HG03354 (cell line): ENCODE measurements at regions not wholly inside any gene's neighbourhood (a gene's known extent, or its start where the extent isn't known, plus 50 kb on each side); places are given as distances from the start of the nearest gene placed in this dataset.
A peak's percentile ranks its signal among the peaks of the same experiment; 100 is the strongest.
"Not testable (repeated sequence)": the region's sequence is repeated elsewhere in the genome, so short reads cannot be mapped to it uniquely, and the experiment has no call there.

Experiments used
- ATAC-seq: cut with Tn5 transposase; IDR thresholded peaks from one replicate; pipeline ENCODE4 v1.9.1; 2021; ENCODE audit warnings: mild to moderate bottlenecking; ENCODE audit not compliant: unreplicated experiment, poor library complexity, severe bottlenecking

- no peak for ATAC-seq
Observed at GRCh38 chr11:87453531-87454089, 415.9 kb downstream of the TMEM135 start.

DNA sequence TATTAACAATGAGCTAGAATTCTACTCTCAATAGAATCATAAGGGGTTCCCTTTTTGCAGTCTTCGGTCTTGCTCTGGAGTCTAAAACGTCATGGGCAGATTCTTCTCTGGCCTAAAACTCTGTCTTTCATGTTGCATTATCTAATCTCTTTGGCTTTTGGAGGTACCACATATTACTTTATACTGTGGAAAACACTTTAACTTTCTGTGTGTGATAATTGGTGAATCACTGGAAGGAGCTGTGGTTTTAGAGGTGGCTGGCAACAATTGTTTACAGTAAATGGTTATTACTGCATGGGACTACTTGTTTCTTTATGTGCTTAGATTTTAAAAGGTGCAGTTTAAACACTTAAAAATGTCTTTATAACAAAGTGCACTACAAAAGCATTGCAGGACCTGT is 414.3 kb downstream of the TMEM135 start:
- ATAC-seq, result not testable (repeated sequence)

- no peak for ATAC-seq
Observed at GRCh38 chr11:87451395-87451794, 413.7 kb downstream of the TMEM135 start.

GRCh38 chr11:87447606-87448005 is 409.9 kb downstream of the TMEM135 start:
- ATAC-seq, result no peak

GRCh38 chr11:87444993-87445392 is 407.3 kb downstream of the TMEM135 start:
- ATAC-seq, result no peak

GRCh38 chr11:87443707-87444106 is 406.0 kb downstream of the TMEM135 start:
- ATAC-seq, result no peak

GRCh38 chr11:87440076-87440770 is 402.5 kb downstream of the TMEM135 start:
- ATAC-seq, result no peak

GRCh38 chr11:87438416-87438815 is 400.7 kb downstream of the TMEM135 start:
- no peak for ATAC-seq

DNA sequence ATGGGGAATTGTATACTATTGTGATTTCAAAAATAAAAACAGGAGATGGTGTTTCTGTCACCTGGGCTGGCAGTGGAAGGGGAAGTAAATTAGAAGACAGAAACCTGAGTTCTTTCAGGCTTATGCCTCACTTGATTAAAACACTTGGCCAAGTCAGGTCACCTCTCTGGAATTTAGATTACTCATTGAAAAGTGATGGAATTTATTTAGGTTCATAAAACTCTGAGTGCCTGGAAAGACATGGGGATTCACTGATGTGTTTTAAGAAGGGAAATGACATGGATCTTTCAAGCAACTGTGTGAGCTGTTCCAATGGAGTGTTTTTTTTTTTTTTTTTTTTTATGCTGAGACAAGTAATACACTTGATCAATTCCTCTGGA is 400.1 kb downstream of the TMEM135 start:
- ATAC-seq, result no peak

GRCh38 chr11:87437133-87437843 is 399.6 kb downstream of the TMEM135 start:
- ATAC-seq, result no peak

DNA sequence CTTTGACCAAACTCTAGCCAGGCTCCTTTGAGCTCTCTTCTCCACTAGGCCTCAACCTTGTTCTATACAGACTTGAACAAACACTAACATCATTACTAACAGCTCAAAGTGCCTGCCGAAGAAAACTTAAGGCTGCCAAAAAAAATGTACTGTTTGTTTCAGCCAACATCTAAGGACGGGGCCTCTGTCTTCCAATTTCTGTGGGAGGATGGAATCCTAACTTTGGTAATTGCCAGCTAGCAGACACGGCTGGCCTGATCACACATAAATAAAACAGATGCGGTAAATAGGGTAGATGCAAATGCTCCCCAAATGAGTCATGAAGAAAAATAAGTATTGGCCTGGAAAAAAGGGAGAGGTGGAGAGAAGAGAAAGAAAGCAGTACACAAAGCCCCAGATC is 394.3 kb downstream of the TMEM135 start:
- no peak for ATAC-seq

- ATAC-seq, result no peak
Observed at GRCh38 chr11:87431392-87431791, 393.7 kb downstream of the TMEM135 start.

DNA sequence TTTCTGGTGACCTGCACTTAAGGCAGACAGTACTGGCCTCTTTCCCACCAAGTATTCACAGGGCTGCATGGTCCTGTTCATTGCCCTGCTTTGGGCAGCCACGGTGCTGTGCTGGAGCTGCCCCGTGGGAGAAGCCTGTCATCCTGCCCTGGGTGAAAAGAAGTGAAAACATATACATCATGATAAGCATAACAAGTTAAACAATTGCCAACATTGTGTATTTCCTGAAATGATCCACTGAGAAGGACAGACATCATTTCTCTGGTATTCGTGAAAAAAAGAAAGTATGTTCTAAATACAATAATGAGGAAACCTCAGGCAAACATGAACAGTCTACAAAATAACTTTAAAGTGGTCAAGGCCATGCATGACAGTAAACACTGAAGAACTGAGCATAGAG is 393.1 kb downstream of the TMEM135 start:
- ATAC-seq, result no peak

GRCh38 chr11:87429996-87430395 is 392.3 kb downstream of the TMEM135 start:
- ATAC-seq, result no peak

DNA sequence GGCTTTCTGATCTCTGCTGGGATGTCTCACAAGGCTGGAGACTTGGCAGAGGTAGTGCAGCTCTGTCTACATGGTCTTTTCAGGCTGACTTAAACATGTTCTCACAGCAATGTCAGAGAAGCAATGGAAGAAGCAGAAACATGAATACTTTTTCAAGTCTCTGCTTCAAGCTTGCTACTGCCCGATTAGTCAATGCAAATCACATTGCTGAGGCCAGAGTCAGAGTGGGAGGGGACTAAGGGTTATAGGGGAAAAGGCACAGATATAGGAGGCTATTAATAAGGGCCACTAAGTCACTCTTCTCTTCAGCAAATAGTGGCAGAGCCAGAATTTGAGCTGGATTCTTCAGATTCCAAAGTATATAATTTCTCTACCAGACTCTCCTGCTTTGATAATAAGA is 390.5 kb downstream of the TMEM135 start:
- no peak for ATAC-seq

GRCh38 chr11:87425943-87426342 is 388.2 kb downstream of the TMEM135 start:
- ATAC-seq, result no peak

- ATAC-seq, result no peak
Observed at GRCh38 chr11:87425391-87425790, 387.7 kb downstream of the TMEM135 start.

DNA sequence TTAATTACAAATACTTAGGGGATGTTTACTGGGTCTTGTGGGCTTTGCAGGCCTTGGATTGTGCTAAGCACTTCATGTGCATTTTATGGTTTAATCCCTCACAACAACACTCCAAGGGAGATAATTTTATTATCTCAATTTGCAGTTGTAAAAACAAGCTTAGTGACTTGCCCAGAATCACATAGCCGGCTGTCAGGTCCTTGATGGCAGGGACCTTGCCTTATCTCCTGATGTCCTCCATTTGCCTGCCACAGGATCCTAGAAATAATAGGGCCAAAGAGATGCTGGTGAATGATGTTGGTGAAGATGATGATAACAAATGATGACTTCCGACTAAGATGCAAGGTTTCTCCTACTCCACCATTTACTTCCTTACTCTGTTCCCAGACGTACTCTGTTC is 385.4 kb downstream of the TMEM135 start:
- no peak for ATAC-seq

DNA sequence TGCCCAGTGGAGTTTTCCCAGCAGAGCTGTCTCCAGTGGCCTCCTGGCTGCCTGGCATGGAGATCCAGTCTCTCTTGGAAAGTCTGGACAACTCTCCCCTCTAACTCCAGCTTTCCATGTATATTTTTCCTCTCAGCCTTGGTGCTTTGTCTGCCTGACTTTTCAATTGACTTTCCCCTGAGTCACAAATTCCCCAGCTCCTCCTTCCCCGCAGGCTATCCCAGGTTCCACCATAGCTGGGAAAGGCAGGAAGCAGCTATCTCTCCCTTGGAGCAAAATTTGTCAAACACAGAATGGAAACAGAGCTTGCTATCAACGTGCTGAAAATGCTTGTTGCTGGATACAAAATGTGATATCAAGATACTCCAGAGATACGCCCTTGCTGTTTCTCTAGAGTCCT is 384.8 kb downstream of the TMEM135 start:
- no peak for ATAC-seq

- peak; percentile 88 for ATAC-seq
Observed at GRCh38 chr11:87421422-87421821, 383.7 kb downstream of the TMEM135 start.

DNA sequence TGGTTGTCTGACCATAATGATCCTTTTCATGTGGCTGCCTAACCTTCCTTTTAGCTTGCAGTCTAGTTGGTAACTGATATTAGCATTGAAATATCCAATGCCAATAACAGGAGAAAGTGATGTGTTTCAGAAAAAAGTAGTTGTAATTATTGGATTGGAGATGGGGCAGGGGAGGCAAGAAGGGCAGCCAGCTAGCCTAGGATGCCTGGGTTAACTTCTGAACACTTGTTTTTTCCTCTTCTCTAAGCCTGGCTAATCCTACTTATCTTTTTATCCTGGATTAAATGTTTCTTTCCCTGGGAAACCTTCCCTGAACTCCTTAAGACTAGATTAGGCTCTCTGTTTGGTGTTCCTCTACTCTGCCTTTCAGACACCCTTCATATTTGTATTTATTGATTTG is 380.2 kb downstream of the TMEM135 start:
- no peak for ATAC-seq
